ENCODE measurements at regions not wholly inside any gene's neighbourhood (a gene's known extent, or its start where the extent isn't known, plus 50 kb on each side); places are given as distances from the start of the nearest gene placed in this dataset.

DNA sequence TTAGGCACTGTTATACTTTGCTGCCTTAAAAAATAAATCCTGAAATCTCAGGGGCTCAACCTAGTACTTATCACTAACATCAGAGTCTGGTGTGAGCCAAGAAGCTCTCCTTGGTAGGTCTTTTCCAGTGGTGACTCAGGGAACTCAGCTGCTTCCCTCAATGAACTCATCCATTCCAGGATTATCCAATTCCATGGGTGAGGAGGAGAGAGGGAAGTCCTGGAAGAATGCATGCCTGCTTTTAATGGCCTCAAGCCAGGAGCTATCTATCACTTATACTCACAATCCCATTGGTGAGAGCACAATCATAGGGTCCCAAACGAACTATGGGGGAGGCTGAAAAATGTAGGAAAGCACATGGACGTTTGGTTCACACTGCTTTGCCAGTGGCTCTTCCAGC is 113.6 kb downstream of the POLR2M start:
- H3K27me3 ChIP-seq = no peaks in the 10 kb centered on the region
- H3K9me3 ChIP-seq = no peaks in the 10 kb centered on the region
- no peak overlapping the region for H3K4me3 ChIP-seq
- ATAC-seq = peak in 1 of 4 donors; percentile 65
- no peaks in the 10 kb centered on the region for H3K36me3 ChIP-seq
- intact Hi-C loops (cut with DNase I) = no loop called here
- TF ChIP-seq, protein P1, sequence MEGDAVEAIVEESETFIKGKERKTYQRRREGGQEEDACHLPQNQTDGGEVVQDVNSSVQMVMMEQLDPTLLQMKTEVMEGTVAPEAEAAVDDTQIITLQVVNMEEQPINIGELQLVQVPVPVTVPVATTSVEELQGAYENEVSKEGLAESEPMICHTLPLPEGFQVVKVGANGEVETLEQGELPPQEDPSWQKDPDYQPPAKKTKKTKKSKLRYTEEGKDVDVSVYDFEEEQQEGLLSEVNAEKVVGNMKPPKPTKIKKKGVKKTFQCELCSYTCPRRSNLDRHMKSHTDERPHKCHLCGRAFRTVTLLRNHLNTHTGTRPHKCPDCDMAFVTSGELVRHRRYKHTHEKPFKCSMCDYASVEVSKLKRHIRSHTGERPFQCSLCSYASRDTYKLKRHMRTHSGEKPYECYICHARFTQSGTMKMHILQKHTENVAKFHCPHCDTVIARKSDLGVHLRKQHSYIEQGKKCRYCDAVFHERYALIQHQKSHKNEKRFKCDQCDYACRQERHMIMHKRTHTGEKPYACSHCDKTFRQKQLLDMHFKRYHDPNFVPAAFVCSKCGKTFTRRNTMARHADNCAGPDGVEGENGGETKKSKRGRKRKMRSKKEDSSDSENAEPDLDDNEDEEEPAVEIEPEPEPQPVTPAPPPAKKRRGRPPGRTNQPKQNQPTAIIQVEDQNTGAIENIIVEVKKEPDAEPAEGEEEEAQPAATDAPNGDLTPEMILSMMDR (IDR thresholded peaks at IDR 0.05) = no peak
- TF ChIP-seq POLR2A (IDR thresholded peaks at IDR 0.05) = no peak
- DNase-seq = no peak
- 32 to 57% (median 49%) methylated on average over 2 of the region's 2 CpGs for WGBS, 4 donors
- no peaks in the 10 kb centered on the region for H3K4me1 ChIP-seq
- H3K27ac ChIP-seq = no peak overlapping the region

DNA sequence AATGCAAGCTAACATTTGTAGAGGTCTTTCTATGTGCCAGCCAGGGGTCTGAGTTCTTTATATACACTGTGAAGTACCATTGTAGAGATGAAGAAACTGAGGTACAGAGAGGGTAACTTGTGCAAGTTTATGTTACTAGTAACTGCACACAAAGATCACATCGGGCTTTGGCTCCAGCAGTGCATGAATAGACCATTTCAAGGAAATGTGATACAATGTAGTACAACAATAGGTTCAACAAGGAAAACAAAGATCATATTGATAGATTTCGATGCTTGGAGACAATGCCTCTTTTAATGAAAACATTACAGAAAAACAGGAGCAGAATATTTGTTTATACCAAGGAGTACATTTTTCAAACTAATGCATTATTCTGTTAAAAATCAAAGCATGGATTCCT is 115.3 kb downstream of the POLR2M start:
- Histone ChIP-seq H3K4me3 (no peak overlapping the region), H3K27me3 (no peaks in the 10 kb centered on the region), H3K9me3 (no peaks in the 10 kb centered on the region), H3K27ac (no peak overlapping the region), H3K4me1 (no peaks in the 10 kb centered on the region), H3K36me3 (no peaks in the 10 kb centered on the region)
- TF ChIP-seq POLR2A (IDR thresholded peaks at IDR 0.05) = no peak
- TF ChIP-seq, protein P1 (IDR thresholded peaks at IDR 0.05) = no peak
- DNase-seq = no peak
- intact Hi-C loops (cut with DNase I) = no loop called here
- ATAC-seq = no peak
- WGBS, 4 donors = 68 to 75% (median 72%) methylated on average over 2 of the region's 2 CpGs

DNA sequence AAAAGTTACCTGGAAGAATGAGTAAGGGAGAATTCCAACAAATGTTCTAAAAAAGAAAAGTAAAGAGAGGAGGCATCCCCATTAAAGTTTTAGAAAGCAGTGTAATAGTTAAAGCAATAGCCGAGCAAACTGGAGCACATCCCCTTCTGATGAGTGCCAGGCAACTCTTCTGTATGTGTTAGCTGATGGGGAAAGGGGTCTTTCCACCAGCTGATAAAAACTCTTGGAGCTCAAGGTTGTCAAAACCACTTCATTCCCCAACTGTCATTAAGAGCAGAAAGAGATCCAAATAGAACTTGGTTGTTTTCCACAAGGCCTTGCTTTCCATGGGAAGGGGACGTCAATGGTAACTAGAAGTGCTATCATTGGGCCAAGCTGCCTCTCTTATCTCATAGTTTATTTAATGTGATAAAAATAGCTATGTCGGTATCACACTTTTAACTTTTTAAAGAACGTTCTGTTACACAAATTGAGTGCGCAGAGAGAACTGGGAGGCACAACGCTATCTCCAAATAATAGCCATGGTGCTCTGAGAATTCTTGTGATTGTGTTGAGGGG is 116.9 kb downstream of the POLR2M start:
- Histone ChIP-seq H3K4me1 (no peaks in the 10 kb centered on the region), H3K36me3 (no peaks in the 10 kb centered on the region), H3K27me3 (no peaks in the 10 kb centered on the region), H3K27ac (peak overlapping the region in 1 of 12 donors; percentile 44), H3K9me3 (no peaks in the 10 kb centered on the region), H3K4me3 (no peak overlapping the region)
- ATAC-seq (peak in 2 of 4 donors; percentile 38), DNase-seq (no peak)
- WGBS, 4 donors = 56 to 67% (median 59%) methylated on average over 6 of the region's 6 CpGs
- intact Hi-C loops (cut with DNase I) = no loop called here
- TF ChIP-seq, protein P1 (IDR thresholded peaks at IDR 0.05) = no peak
- no peak for TF ChIP-seq POLR2A (IDR thresholded peaks at IDR 0.05)

DNA sequence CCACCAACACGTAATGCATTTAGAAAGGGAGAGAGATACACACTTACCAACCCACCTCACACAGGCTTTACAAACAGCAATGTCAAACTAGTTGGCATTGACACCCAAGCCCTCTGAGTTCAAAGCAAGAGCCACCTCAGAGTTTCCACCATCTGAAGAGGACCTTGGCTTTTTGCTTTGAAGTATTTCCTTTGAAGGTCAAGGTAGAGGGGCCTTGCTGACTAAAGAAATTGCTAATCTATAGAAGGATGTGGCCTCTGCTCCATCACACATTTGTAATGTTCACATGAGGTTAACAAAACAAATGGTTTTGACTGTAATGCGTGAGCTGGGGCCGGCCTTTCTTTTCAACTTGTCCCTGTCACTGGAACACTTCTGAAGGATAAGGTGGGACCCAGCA is 117.7 kb downstream of the POLR2M start:
- Histone ChIP-seq H3K4me3 (no peak overlapping the region), H3K27me3 (no peaks in the 10 kb centered on the region), H3K4me1 (no peaks in the 10 kb centered on the region), H3K27ac (peak overlapping the region in 1 of 12 donors; percentile 35), H3K36me3 (no peaks in the 10 kb centered on the region), H3K9me3 (no peaks in the 10 kb centered on the region)
- intact Hi-C loops (cut with DNase I) = no loop called here
- no peak for TF ChIP-seq POLR2A (IDR thresholded peaks at IDR 0.05)
- TF ChIP-seq, protein P1 (IDR thresholded peaks at IDR 0.05) = no peak
- DNase-seq (no peak), ATAC-seq (no peak)
- WGBS, 4 donors = 92 to 95% (median 93%) methylated on average over 3 of the region's 3 CpGs

All from heart left ventricle (tissue), 16 donors.